OCI-LY3 (cell line): ENCODE measurements at regions not wholly inside any gene's neighbourhood (a gene's known extent, or its start where the extent isn't known, plus 50 kb on each side); places are given as distances from the start of the nearest gene placed in this dataset.

Experiments used
- EZH2phosphoT487 ChIP-seq: fragments of 200-600 bp; shearing (Covaris generic); IDR thresholded peaks from 2 replicates; pipeline ENCODE4 v1.6.1; 2018; ENCODE audit warnings: antibody characterized with exemption, mixed run types, low read depth
- TF ChIP-seq, protein P1 (sequence below): fragments of 200-600, 300-600 bp; sonication (generic); IDR thresholded peaks from 2 replicates; pipeline ENCODE4 v1.5.1; 2014; ENCODE audit warnings: antibody characterized with exemption, low read length, low read depth

DNA sequence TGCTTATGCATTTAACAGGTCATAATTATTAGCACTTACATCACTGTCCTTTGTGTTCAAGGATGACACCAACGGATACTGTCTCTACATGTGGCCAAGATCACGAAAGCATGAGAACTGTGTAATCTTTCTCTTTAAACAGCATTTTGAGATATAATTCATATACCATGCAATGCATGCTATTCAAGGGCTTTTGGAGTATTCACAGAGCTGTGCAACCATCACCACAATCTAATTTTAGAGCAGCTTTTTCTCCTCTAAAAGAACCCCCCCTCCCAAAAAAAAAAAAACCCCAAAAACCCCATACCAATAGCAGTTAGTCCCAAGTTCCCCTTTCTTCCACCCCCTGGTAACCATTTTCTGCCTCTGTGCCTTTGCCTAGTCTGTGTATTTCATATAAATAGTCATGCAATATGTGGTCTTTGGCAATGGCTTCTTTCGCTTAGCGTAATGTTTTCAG, 60.6 kb downstream of the SPRING1 start:
- TF ChIP-seq, protein P1, sequence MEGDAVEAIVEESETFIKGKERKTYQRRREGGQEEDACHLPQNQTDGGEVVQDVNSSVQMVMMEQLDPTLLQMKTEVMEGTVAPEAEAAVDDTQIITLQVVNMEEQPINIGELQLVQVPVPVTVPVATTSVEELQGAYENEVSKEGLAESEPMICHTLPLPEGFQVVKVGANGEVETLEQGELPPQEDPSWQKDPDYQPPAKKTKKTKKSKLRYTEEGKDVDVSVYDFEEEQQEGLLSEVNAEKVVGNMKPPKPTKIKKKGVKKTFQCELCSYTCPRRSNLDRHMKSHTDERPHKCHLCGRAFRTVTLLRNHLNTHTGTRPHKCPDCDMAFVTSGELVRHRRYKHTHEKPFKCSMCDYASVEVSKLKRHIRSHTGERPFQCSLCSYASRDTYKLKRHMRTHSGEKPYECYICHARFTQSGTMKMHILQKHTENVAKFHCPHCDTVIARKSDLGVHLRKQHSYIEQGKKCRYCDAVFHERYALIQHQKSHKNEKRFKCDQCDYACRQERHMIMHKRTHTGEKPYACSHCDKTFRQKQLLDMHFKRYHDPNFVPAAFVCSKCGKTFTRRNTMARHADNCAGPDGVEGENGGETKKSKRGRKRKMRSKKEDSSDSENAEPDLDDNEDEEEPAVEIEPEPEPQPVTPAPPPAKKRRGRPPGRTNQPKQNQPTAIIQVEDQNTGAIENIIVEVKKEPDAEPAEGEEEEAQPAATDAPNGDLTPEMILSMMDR: no peak
- no peak for TF ChIP-seq EZH2phosphoT487
